ENCODE measurements at regions not wholly inside any gene's neighbourhood (a gene's known extent, or its start where the extent isn't known, plus 50 kb on each side); places are given as distances from the start of the nearest gene placed in this dataset.

GRCh38 chr2:215507836-215508235, 72.0 kb upstream of the FN1 start:
- Mint-ChIP-seq H3K36me3 (ENCODE audit: unreplicated experiment) (no peaks in the 10 kb centered on the region), H3K4me3 (ENCODE audit: unreplicated experiment) (no peak overlapping the region), H3K27ac (ENCODE audit: unreplicated experiment) (no peak overlapping the region), H3K27me3 (ENCODE audit: unreplicated experiment) (no peaks in the 10 kb centered on the region), H3K9me3 (ENCODE audit: unreplicated experiment) (no peaks in the 10 kb centered on the region), H3K4me1 (ENCODE audit: unreplicated experiment) (peaks cover 43% of the 10 kb centered on the region)
- no peak for TF ChIP-seq CTCF (IDR thresholded peaks at IDR 0.05)
- no peak for DNase-seq (ENCODE audit: extremely low spot score, unreplicated experiment)

GRCh38 chr2:215507136-215507535, 71.3 kb upstream of the FN1 start:
- Mint-ChIP-seq H3K4me1 (ENCODE audit: unreplicated experiment) (peaks cover 43% of the 10 kb centered on the region), H3K4me3 (ENCODE audit: unreplicated experiment) (no peak overlapping the region), H3K27me3 (ENCODE audit: unreplicated experiment) (no peaks in the 10 kb centered on the region), H3K36me3 (ENCODE audit: unreplicated experiment) (no peaks in the 10 kb centered on the region), H3K9me3 (ENCODE audit: unreplicated experiment) (no peaks in the 10 kb centered on the region), H3K27ac (ENCODE audit: unreplicated experiment) (no peak overlapping the region)
- no peak for TF ChIP-seq CTCF (IDR thresholded peaks at IDR 0.05)
- DNase-seq (ENCODE audit: extremely low spot score, unreplicated experiment): no peak

GRCh38 chr2:215506604-215506990, 70.7 kb upstream of the FN1 start:
- Mint-ChIP-seq H3K9me3 (ENCODE audit: unreplicated experiment) (no peaks in the 10 kb centered on the region), H3K27ac (ENCODE audit: unreplicated experiment) (peak overlapping the region; percentile 79), H3K4me1 (ENCODE audit: unreplicated experiment) (peaks cover 44% of the 10 kb centered on the region), H3K36me3 (ENCODE audit: unreplicated experiment) (no peaks in the 10 kb centered on the region), H3K27me3 (ENCODE audit: unreplicated experiment) (no peaks in the 10 kb centered on the region), H3K4me3 (ENCODE audit: unreplicated experiment) (no peak overlapping the region)
- no peak for TF ChIP-seq CTCF (IDR thresholded peaks at IDR 0.05)
- DNase-seq (ENCODE audit: extremely low spot score, unreplicated experiment): no peak

GRCh38 chr2:215505044-215505786, 69.3 kb upstream of the FN1 start:
- no peak for DNase-seq (ENCODE audit: extremely low spot score, unreplicated experiment)
- no peak overlapping the region for H3K4me3 Mint-ChIP-seq (ENCODE audit: unreplicated experiment)

GRCh38 chr2:215504547-215504946, 68.7 kb upstream of the FN1 start:
- H3K36me3 Mint-ChIP-seq (ENCODE audit: unreplicated experiment): no peaks in the 10 kb centered on the region
- no peaks in the 10 kb centered on the region for H3K9me3 Mint-ChIP-seq (ENCODE audit: unreplicated experiment)
- TF ChIP-seq CTCF (IDR thresholded peaks at IDR 0.05): no peak
- H3K4me1 Mint-ChIP-seq (ENCODE audit: unreplicated experiment): peaks cover 55% of the 10 kb centered on the region
- peak overlapping the region; percentile 54 for H3K27ac Mint-ChIP-seq (ENCODE audit: unreplicated experiment)
- no peak overlapping the region for H3K4me3 Mint-ChIP-seq (ENCODE audit: unreplicated experiment)
- no peak for DNase-seq (ENCODE audit: extremely low spot score, unreplicated experiment)
- H3K27me3 Mint-ChIP-seq (ENCODE audit: unreplicated experiment): no peaks in the 10 kb centered on the region

More at GRCh38 chr2:215505044-215505786, 69.3 kb upstream of the FN1 start:
- Mint-ChIP-seq H3K27me3 (ENCODE audit: unreplicated experiment) (no peaks in the 10 kb centered on the region), H3K4me1 (ENCODE audit: unreplicated experiment) (peaks cover 48% of the 10 kb centered on the region), H3K27ac (ENCODE audit: unreplicated experiment) (peak overlapping the region; percentile 54), H3K9me3 (ENCODE audit: unreplicated experiment) (no peaks in the 10 kb centered on the region), H3K36me3 (ENCODE audit: unreplicated experiment) (no peaks in the 10 kb centered on the region)
- TF ChIP-seq CTCF (IDR thresholded peaks at IDR 0.05): no peak
